ENCODE measurements at regions not wholly inside any gene's neighbourhood (a gene's known extent, or its start where the extent isn't known, plus 50 kb on each side); places are given as distances from the start of the nearest gene placed in this dataset.

DNA sequence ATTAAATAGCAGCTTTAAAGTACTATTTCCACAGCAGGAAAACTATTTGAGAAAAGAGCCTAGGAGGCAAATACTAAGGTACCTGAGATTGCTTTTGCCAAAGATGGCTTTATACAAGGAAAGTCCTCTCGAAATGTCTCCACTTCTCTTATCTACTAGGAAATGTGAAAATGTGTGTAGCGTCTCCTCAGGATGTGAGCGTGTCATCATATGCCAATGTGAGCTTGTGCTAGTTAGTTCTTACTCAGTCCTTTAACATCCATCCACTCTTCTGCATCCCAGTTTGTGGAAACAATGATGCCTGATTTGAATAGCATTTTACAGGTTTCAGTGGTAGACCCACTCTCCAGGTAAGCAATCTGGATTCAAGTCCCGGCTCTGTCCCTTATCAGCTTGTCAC lies 421.0 kb downstream of the DYNC2H1 start:
- DNase-seq: no peak

DNA sequence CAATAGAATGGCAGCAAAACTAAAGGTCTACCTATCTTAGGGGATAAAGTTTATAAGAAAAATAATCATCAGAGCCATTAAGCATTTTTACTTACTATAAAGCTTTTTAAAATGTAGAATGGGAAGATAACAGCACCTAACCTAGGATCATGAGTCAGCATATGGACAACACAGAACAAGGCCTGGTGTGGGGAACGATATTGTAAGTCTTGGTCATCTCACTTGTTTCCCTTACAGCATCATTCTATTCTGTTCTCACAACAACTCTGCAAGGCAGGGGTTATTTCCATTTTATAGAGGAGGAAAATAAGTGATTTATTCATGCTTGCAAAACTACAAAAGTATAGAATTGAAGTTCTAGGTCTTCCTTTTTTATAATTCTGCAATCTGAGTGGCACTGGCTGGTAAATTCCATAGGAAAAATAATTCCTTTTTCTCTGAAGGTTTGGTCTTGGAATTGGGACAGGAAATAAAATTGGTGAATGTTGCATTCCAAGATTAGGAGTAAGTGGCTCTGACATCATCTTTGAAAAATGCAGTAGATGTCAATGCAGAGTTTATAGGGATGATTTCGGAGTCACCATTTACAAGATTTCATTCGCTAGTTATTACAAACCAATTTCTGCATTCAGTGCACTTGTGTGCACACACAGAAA lies 423.0 kb downstream of the DYNC2H1 start:
- DNase-seq: no peak

DNA sequence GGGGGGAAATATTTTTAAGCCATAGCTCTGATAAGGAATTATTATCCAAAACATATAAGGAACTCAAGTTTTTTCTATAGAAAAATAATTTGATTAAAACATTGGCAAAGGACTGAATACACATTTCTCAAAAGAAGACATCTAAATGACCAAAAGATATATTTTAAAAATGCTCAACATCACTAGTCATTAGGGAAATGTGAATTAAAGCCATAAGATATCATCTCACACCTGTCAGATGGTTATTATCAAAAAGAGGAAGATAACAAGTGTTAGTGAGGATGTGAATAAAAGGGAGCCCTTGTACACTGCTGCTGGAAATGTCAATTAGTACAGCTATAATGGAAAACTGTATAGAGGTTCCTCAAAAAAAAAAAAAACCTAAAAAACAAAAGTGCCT lies 425.0 kb downstream of the DYNC2H1 start:
- no peak for DNase-seq

DNA sequence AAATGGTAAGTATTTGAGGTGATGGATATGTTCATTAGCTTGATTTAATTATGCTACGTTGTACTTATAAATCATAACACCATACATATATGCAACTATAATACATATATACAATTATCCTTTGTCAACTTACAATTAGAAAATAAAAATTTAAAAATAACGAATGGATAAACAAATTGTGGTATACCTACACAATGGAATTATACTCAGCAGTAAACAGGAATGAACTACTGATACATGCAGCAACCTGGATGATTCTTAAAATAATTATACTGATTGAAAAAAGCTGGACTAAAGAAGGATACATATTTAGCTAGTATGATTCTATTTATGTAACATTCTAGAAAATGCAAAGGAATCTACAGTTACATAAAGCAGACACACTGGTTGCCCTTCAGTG lies 425.7 kb downstream of the DYNC2H1 start:
- DNase-seq: no peak

DNA sequence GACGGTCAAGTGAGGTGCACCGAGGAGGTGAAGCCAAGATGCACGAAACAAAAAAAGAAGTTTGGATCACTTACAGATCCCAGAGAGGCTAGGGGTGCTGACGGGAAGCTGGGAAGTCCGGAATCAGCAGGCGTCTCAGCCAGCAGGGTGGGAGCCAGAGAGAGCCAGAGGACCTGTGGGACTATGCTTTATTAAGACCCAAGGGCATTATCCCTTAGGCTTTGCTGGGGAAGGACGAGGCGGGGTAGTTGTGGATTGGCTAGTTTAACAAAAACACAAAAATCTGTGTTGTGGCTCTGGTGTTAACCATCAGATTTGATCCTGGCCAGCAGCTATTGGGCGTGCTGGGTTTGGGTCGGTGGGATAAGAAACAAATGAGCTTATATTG lies 427.1 kb downstream of the DYNC2H1 start:
- DNase-seq: no peak

DNA sequence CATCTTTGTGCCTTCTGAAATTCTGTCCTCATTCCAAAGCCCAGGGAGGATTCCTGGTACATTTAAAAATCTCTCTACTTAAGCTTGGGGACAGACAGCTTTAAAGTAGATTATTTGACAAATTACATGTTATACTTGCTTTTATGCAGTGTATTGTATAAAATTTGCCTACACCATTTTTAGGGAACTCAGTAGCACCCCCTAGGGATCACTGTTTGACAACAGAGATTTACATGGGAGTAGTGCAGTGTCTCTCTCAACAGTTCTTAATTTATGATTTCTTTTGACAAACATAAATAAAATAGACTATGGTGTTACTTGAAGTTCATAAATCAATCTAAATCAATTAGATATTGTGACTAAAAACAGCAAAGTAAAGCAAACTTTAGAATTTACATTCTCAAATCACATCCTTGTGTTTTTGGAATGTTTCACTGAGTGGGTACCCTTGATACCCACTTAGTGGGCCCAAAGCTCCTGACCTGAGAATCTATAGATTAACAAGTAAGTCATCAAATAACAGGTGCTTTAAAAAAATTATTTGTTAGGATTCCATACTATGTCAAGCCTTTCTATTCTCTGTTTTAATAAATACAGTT lies 428.8 kb downstream of the DYNC2H1 start:
- no peak for DNase-seq

DNA sequence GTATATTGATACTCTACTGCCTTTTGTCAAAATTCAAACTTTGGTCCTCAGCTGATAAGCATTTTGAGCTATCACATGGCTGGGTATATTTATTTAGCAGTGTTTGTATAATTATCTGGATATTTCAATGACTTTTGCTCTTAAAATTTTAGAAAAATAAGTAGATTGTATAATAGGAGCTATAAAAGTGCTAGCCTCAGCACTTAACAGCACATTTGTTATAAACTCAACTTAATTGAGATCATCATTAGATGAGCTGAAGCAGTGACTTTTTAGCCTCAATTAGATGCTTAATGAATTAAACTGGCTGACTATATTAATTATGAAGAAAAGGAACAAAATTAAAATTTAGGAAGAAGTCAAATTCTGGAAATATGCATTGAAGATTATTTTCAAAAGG lies 429.9 kb downstream of the DYNC2H1 start:
- no peak for DNase-seq

DNA sequence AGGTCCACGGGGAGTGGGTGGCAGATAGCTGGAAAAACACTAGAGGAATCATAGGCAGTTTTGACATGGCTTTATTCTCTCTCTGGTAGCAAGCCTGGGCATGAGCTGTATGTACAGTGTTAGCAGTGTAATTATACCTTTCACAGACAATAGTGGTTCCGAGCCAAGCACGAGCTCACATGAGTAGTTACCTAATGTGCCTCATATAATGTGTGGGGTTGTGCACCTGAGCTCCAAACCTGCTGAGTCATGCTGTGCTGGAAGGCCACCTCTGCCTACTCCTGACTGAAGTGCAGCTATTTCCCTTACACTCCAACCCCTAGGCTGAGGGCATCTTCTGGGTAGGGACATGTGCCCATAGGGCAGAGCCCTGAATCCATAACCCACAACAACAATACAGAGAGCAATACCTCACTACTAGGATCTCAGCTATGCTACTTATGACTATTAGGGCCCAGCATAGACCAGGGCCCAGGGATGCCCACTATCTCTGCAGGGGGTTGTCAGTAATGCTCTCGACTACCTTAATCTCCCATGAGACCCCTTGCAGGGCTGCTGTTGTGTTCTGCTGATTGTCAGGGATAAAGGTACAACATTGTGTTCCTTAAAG lies 432.1 kb downstream of the DYNC2H1 start:
- no peak for DNase-seq

DNA sequence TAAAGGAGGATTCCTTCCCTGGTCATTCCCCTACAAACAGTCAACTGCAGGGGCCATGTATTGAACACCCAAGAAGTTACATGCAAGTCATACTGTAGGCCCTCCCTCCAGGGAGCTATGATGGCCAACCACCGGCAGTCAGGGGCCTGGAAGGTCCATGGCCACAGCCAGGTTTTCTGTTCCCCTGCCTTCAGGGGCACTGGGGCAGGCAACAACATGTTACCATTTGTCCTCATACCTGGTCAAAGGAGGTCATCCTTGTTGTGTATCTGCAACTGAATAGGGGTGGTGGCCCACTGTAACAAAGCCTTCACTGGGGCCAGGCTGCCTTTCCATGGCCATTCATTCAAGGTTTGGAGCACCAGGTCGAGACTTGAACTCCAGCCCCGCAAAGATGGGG lies 433.6 kb downstream of the DYNC2H1 start:
- no peak for DNase-seq

DNA sequence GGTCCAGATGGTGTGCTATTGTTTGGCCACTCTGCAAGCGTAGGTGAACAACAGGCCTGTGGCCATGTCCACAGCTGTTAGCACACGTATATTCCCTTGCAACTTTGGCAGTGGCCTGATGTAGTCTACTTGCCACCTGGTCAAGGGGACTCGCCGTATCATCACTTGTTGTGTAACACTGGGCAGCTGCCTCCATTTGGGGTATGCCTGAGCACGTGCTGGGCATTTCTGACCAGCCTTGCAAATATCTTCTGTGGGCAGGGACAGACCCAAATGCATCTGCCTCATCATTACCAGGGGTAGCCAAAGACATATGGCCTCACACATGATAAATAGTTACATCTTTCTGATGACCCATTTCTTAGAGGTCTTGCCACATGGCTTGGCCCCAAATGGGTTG lies 434.2 kb downstream of the DYNC2H1 start:
- no peak for DNase-seq

DNA sequence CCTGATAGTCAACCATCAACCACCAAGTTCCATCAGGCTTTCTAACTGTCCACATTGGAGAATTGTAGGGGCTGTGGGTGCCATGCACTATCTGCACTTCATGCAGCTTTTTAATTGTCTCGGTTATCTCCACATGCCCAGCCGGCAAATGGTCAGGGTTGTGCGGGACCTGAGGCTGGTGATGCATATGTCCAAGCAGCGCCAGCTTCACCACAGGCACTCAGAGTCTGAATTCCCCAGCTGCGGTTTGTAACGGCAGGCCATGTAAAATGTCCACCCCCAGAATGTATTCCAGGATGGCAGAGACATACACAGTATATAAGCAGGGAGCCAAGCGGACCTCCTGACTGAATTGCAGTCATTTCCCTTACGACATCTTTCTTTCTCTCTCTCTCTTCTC lies 435.6 kb downstream of the DYNC2H1 start:
- no peak for DNase-seq

DNA sequence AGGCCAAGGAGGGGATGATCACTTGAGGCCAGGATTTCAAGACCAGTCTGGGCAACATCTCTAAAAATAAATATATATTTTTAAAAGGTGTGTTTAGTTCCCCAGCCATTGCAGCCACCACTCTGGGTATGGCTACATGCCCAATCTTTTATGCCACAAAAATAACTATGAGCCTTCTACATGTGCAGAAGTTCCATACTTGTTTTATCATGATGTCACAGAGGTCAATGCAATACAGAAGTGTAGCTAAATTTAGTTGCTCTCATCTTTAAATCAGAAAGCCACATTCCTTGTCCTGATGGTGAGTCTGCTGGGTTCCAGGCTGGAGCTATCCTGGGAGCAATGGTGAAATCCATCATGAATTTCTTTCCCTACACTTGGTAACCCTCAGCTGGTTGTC lies 436.3 kb downstream of the DYNC2H1 start:
- no peak for DNase-seq

DNA sequence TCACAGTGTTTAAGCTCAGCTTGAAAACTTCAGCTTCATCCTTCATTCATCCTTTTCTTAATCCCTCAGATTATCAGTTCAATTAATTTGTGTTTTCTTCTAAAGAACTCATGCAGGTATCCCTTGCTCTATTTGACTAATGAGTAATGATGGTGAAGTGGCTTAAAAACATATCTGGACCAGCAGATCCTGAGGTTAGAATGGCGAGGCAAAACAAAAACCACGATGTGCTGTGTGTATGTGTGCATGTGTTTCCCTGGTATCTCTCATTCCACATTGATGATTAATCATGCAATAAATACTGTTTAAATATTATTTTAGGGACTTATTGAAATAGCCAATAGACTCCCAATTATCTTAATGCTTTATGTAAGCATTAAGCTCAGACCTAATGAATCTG lies 437.0 kb downstream of the DYNC2H1 start:
- no peak for DNase-seq

DNA sequence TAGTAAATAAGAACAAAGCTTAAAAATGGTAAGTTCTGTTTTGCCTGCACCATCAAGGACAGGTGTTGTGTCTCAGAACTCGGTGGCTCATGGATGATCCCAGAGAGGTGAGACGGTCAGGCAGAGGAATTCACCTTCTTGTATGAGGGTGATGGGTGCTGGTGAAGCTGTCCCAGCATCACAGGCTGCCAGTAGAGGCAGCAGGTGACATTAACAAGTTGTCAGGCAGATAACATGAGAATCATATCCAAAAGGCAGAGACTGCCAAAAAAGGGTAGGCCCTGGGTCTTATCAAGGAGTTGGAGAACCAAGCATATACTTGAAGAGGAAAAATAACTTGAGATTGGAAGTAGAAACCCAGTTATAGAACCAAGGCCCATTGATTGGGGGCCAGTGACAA lies 437.8 kb downstream of the DYNC2H1 start:
- no peak for DNase-seq

DNA sequence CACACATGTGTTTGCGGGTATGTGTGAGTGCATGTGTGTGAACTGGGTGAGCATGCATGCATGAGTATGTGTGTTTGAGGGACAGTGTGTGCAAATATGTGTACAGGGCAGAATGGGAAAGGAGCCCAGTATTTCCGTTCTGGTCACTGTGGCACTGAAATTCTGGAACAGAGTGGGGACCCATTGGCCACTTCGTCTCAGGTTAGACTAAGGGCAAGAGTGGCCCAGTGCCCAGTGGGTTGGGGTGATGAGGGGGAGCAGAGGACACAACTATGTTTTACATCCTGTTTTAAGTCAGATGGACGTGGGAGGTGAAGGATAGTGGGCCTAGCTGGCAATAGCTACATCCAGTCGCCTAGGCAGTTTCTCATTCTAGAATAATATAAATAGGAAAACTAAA lies 438.5 kb downstream of the DYNC2H1 start:
- DNase-seq: no peak

DNA sequence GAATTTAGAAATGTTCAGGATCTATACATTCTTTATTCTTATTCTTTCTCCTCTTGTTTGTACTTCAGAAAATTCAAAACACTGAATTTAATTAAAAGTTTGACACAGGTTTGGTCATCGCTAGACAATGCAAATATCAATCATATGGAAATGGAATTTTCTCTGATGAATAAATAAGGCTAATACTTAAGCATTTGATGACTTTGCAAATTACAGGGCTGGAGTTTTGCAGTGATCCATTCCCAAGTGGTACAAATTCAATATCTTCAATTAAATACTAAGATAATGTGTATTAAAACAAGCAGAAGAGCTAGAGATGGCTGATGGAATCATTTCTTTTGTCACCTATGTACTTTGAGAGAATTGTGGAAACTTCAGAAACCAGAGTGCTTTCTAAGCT lies 439.6 kb downstream of the DYNC2H1 start:
- no peak for DNase-seq

DNA sequence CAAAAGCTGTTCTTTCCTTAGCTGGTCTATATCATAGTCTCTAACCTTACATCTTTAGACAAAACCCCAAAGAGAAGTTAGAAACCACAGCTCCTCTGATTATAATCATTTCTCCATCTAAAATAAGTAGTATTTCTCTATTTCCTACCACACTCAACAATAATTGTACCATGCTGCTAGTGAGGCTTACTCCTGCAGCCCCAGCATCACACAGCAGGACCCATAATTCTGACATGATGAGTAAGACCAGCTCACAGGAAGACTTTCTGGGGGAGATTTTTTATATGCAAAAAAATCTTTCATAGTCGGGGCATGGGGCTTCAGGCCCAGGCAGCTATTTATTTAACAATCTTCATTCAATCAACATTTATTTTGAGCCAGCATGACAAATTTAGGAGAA lies 441.6 kb downstream of the DYNC2H1 start:
- no peak for DNase-seq

DNA sequence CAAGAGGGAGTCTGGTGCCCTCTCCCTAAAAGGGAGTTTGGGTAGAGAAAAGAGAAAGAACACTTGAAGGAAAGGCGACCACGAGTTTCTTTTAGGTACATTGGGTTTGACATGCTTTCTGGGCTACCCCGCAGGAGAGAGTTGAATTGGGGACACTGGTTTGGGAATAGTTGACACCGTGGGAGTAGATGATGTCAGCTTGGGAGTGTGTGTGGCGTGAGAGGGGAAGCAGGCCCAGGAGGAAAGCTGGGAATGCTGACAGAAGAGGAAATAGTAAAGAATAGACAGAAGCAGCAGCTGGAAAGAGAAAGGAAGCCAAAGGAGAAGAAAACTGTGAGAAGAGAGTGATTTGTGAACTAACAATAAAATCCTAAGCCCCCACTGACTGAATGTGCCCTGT lies 442.9 kb downstream of the DYNC2H1 start:
- no peak for DNase-seq

DNA sequence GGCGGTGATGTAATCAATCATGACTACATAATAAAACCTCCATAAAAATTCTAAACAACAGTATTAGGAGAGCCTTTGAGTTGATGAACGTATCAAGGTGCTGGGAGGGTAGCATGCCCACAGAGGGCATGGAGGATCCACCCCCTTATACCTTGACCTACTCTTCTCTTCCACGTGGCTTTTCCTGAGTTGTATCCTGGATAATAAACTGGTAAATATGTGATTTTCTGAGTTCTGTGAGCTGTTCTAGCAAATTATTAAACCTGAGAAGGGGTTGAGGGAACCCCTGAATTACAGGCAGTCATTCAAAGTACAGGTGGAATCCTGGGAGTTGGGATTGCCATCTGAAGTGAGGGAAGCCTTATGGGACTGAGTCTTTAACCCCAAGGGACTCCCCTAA lies 446.9 kb downstream of the DYNC2H1 start:
- DNase-seq: no peak

DNA sequence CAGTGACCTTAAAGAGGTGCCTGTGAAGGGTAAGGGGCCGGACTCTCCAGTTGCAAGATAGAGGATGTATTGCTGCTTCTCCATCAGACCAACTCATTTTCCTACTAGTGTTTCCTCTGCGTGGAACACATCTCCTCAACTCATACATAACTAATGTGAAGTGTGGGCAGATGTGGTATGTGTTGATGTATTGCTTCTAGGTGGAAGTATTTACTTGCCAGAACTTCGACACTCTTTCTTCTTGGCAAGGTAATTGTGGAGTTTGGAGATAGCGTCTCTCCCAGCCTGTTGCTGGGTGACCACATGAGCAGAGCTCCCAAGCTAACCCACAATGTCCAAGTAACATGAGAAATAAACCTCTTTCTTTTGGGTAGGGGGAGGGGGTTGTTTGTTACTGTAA lies 456.9 kb downstream of the DYNC2H1 start:
- no peak for DNase-seq

DNA sequence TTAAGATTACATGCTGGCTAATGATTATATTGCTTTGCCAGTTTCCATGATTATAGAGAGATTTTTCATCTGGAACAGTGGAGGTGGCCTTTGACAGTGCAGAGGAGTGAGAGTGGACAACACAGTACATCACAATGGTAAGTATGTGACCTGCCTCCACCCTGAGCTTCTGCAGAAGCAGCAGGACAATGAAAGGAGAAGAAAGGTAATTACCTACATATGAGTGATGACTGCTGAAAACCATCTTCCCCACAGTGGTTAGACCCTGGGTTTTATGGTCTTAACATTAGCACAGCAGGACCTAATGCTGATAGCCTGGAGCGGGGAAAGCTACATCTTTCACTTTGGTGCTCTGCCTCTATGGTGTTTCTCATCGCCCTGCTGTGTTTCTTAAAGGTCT lies 454.7 kb upstream of the DDI1 start:
- no peak for DNase-seq

DNA sequence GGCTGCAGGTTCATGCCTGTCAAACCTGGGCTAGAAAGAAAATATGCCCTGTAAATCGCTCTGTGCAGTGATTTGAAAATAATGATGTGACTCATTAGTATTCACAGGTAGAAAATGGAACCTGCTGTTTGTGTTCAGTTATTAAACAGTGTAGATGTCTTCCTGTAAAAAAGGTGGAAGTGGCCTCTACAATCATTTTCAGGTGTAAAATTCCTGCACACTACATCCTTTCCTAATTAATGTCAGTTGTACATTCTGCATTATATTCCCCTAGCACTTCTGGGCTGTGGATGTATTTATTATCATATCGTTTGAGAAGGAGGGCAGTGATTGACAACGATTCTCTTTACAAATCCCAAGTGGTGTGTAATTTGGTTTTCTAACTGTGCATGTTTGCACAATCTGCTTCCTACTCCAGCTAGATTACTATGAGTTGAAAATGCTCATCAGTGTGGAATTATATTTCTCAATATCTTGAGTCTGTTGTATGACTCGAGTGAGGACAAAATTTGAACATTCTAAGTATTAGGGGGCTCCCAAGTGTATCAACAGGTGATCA lies 454.0 kb upstream of the DDI1 start:
- DNase-seq: no peak

DNA sequence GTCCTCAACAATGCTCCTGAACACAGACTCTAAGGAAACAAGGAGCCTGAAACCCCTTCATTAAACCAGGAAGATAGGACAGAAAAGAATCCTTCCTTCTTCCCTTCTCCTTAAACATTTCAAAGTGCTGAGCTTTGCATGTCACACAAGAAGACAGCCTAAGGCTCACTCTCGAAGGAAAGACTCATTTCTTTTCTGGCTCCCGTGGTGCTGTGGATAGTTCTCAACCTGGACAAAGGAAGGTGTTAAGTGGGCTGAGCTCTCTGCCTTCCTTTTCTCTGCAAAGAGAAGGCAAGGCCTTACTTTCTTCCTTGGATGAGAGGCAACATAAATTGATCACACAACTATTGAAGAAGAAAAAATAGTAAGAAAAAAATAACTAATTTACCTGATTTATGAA lies 452.4 kb upstream of the DDI1 start:
- no peak for DNase-seq

DNA sequence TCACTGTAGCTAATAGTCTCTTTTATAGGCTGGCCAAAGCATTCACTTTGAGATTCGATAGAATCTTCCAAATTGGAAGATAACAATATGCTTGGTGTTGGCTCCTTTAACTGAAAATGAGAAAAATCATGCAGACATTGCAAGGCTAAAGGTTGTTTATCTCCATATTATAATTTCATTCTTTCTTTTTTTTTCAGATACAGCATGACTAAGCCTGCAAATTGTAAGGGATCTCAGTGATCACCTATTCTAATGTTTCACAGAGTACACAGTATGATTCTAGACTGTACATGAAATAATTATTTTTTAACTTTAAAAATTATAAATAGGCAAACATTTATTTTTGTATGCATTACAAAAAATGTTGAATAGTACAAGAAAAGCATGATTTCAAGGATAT lies 451.7 kb upstream of the DDI1 start:
- no peak for DNase-seq

DNA sequence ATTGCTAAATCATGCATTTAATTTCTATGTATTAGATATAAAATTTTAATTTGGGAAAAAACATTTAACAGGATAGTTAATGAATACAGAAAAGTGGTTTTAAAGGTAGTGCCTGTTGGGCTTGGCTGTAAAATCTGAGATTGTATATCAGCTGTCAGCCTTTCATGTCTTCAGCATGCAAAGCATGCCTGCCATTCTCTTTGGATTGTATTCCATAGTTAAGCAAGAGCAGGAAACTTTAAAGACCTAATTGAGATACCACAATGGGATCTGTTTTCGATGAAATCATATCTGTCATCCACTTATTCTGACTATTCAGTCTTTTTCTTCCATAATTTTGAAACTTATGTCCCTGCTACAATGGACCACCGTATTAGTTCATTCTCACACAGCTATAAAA lies 451.0 kb upstream of the DDI1 start:
- DNase-seq: no peak

Data from NCI-H510A treated with DMSO at 0.1 percent for 48 hours (cell line).